ENCODE measurements at regions not wholly inside any gene's neighbourhood (a gene's known extent, or its start where the extent isn't known, plus 50 kb on each side); places are given as distances from the start of the nearest gene placed in this dataset.

GRCh38 chrX:117120700-117121099, 657.9 kb upstream of the CT83 start:
- Histone ChIP-seq H2BK5ac (ENCODE audit: low read depth, low read length, poor library complexity) (no peak overlapping the region), H4K91ac (ENCODE audit: low read depth, low read length) (no peak overlapping the region), H3K4ac (ENCODE audit: low read depth, low read length) (no peak overlapping the region), H4K8ac (ENCODE audit: low read depth, low read length) (no peak overlapping the region), H3K36me3 (ENCODE audit: control insufficient read depth in 1 of 2, insufficient read depth in 2 of 2, low read length in 2 of 2) (no peaks in the 10 kb centered on the region), H3K4me1 (ENCODE audit: control insufficient read depth in 1 of 2, insufficient read depth in 2 of 2, low read length in 2 of 2) (no peaks in the 10 kb centered on the region), H4K12ac (ENCODE audit: low read depth, low read length) (no peak overlapping the region), H3K79me1 (ENCODE audit: low read length) (no peaks in the 10 kb centered on the region), H3K79me2 (ENCODE audit: control insufficient read depth, insufficient read depth, low read length, poor library complexity) (no peaks in the 10 kb centered on the region), H3K9ac (ENCODE audit: low read length) (no peak overlapping the region), H3K14ac (ENCODE audit: low read length) (no peak overlapping the region), H2BK120ac (ENCODE audit: insufficient read depth, low read length, poor library complexity) (no peak overlapping the region), H2AK5ac (ENCODE audit: low read length) (no peak overlapping the region), H3K18ac (ENCODE audit: low read length) (no peak overlapping the region), H2AFZ (ENCODE audit: insufficient read depth, low read length, poor library complexity) (no peak overlapping the region), H3K4me3 (ENCODE audit: low read depth, low read length) (no peak overlapping the region), H3K9me3 (ENCODE audit: insufficient read depth, low read depth, low read length) (no peaks in the 10 kb centered on the region), H3K27me3 (ENCODE audit: insufficient read depth, low read length) (no peaks in the 10 kb centered on the region), H3K27ac (ENCODE audit: low read depth, low read length) (no peak overlapping the region), H2BK12ac (ENCODE audit: low read length) (no peak overlapping the region), H3K23ac (ENCODE audit: low read length) (no peak overlapping the region), H3K4me2 (ENCODE audit: low read length) (no peak overlapping the region)
- no peak for DNase-seq
- no CpG with 5 or more reads among the region's 2 CpGs for WGBS (ENCODE audit: extremely low coverage, insufficient coverage, insufficient read length)

- H3K14ac ChIP-seq (ENCODE audit: low read length), result no peak overlapping the region
- DNase-seq, result no peak
- H2AK5ac ChIP-seq (ENCODE audit: low read length), result no peak overlapping the region
- H2AFZ ChIP-seq (ENCODE audit: insufficient read depth, low read length, poor library complexity), result no peak overlapping the region
- no peak overlapping the region for H2BK120ac ChIP-seq (ENCODE audit: insufficient read depth, low read length, poor library complexity)
- no peak overlapping the region for H3K23ac ChIP-seq (ENCODE audit: low read length)
- H3K4me3 ChIP-seq (ENCODE audit: low read depth, low read length), result no peak overlapping the region
- no peak overlapping the region for H3K4me2 ChIP-seq (ENCODE audit: low read length)
- H3K27ac ChIP-seq (ENCODE audit: low read depth, low read length), result no peak overlapping the region
- no peak overlapping the region for H4K91ac ChIP-seq (ENCODE audit: low read depth, low read length)
- no peak overlapping the region for H3K9ac ChIP-seq (ENCODE audit: low read length)
- no peak overlapping the region for H3K18ac ChIP-seq (ENCODE audit: low read length)
- H3K4ac ChIP-seq (ENCODE audit: low read depth, low read length), result no peak overlapping the region
- no peak overlapping the region for H2BK5ac ChIP-seq (ENCODE audit: low read depth, low read length, poor library complexity)
- no peaks in the 10 kb centered on the region for H3K79me2 ChIP-seq (ENCODE audit: control insufficient read depth, insufficient read depth, low read length, poor library complexity)
- no peaks in the 10 kb centered on the region for H3K36me3 ChIP-seq (ENCODE audit: control insufficient read depth in 1 of 2, insufficient read depth in 2 of 2, low read length in 2 of 2)
- no peaks in the 10 kb centered on the region for H3K27me3 ChIP-seq (ENCODE audit: insufficient read depth, low read length)
- H3K79me1 ChIP-seq (ENCODE audit: low read length), result no peaks in the 10 kb centered on the region
- no peak overlapping the region for H4K12ac ChIP-seq (ENCODE audit: low read depth, low read length)
- H3K9me3 ChIP-seq (ENCODE audit: insufficient read depth, low read depth, low read length), result no peaks in the 10 kb centered on the region
- H2BK12ac ChIP-seq (ENCODE audit: low read length), result no peak overlapping the region
- H3K4me1 ChIP-seq (ENCODE audit: control insufficient read depth in 1 of 2, insufficient read depth in 2 of 2, low read length in 2 of 2), result no peaks in the 10 kb centered on the region
- no peak overlapping the region for H4K8ac ChIP-seq (ENCODE audit: low read depth, low read length)
Observed at GRCh38 chrX:117096528-117096927, 633.8 kb upstream of the CT83 start.

- Histone ChIP-seq H2AFZ (ENCODE audit: insufficient read depth, low read length, poor library complexity) (no peak overlapping the region), H4K91ac (ENCODE audit: low read depth, low read length) (no peak overlapping the region), H3K27me3 (ENCODE audit: insufficient read depth, low read length) (no peaks in the 10 kb centered on the region), H3K27ac (ENCODE audit: low read depth, low read length) (no peak overlapping the region), H3K4ac (ENCODE audit: low read depth, low read length) (no peak overlapping the region), H3K36me3 (ENCODE audit: control insufficient read depth in 1 of 2, insufficient read depth in 2 of 2, low read length in 2 of 2) (no peaks in the 10 kb centered on the region), H3K79me2 (ENCODE audit: control insufficient read depth, insufficient read depth, low read length, poor library complexity) (no peaks in the 10 kb centered on the region), H3K9me3 (ENCODE audit: insufficient read depth, low read depth, low read length) (no peaks in the 10 kb centered on the region), H3K18ac (ENCODE audit: low read length) (no peak overlapping the region), H3K9ac (ENCODE audit: low read length) (no peak overlapping the region), H2BK120ac (ENCODE audit: insufficient read depth, low read length, poor library complexity) (no peak overlapping the region), H2AK5ac (ENCODE audit: low read length) (no peak overlapping the region), H3K79me1 (ENCODE audit: low read length) (no peaks in the 10 kb centered on the region), H4K12ac (ENCODE audit: low read depth, low read length) (no peak overlapping the region), H3K14ac (ENCODE audit: low read length) (no peak overlapping the region), H2BK12ac (ENCODE audit: low read length) (no peak overlapping the region), H3K4me3 (ENCODE audit: low read depth, low read length) (no peak overlapping the region), H3K4me1 (ENCODE audit: control insufficient read depth in 1 of 2, insufficient read depth in 2 of 2, low read length in 2 of 2) (no peaks in the 10 kb centered on the region), H4K8ac (ENCODE audit: low read depth, low read length) (no peak overlapping the region), H3K4me2 (ENCODE audit: low read length) (no peak overlapping the region), H3K23ac (ENCODE audit: low read length) (no peak overlapping the region), H2BK5ac (ENCODE audit: low read depth, low read length, poor library complexity) (no peak overlapping the region)
- no peak for DNase-seq
- no CpG with 5 or more reads among the region's 2 CpGs for WGBS (ENCODE audit: extremely low coverage, insufficient coverage, insufficient read length)
Observed at GRCh38 chrX:117095393-117095792, 632.6 kb upstream of the CT83 start.

- Histone ChIP-seq H3K9ac (ENCODE audit: low read length) (no peak overlapping the region), H3K4me3 (ENCODE audit: low read depth, low read length) (no peak overlapping the region), H4K8ac (ENCODE audit: low read depth, low read length) (no peak overlapping the region), H2BK120ac (ENCODE audit: insufficient read depth, low read length, poor library complexity) (no peak overlapping the region), H2BK12ac (ENCODE audit: low read length) (no peak overlapping the region), H3K4me2 (ENCODE audit: low read length) (no peak overlapping the region), H3K4ac (ENCODE audit: low read depth, low read length) (no peak overlapping the region), H2AK5ac (ENCODE audit: low read length) (no peak overlapping the region), H3K14ac (ENCODE audit: low read length) (no peak overlapping the region), H3K23ac (ENCODE audit: low read length) (no peak overlapping the region), H3K79me2 (ENCODE audit: control insufficient read depth, insufficient read depth, low read length, poor library complexity) (no peaks in the 10 kb centered on the region), H4K12ac (ENCODE audit: low read depth, low read length) (no peak overlapping the region), H3K18ac (ENCODE audit: low read length) (no peak overlapping the region), H2AFZ (ENCODE audit: insufficient read depth, low read length, poor library complexity) (no peak overlapping the region), H3K4me1 (ENCODE audit: control insufficient read depth in 1 of 2, insufficient read depth in 2 of 2, low read length in 2 of 2) (no peaks in the 10 kb centered on the region), H3K27me3 (ENCODE audit: insufficient read depth, low read length) (no peaks in the 10 kb centered on the region), H2BK5ac (ENCODE audit: low read depth, low read length, poor library complexity) (no peak overlapping the region), H3K27ac (ENCODE audit: low read depth, low read length) (no peak overlapping the region), H3K36me3 (ENCODE audit: control insufficient read depth in 1 of 2, insufficient read depth in 2 of 2, low read length in 2 of 2) (no peaks in the 10 kb centered on the region), H3K79me1 (ENCODE audit: low read length) (no peaks in the 10 kb centered on the region), H3K9me3 (ENCODE audit: insufficient read depth, low read depth, low read length) (no peaks in the 10 kb centered on the region), H4K91ac (ENCODE audit: low read depth, low read length) (no peak overlapping the region)
- DNase-seq, result no peak
- no CpG with 5 or more reads among the region's 1 CpG for WGBS (ENCODE audit: extremely low coverage, insufficient coverage, insufficient read length)
Observed at GRCh38 chrX:117094149-117094548, 631.4 kb upstream of the CT83 start.

GRCh38 chrX:117093319-117093718, 630.5 kb upstream of the CT83 start:
- Histone ChIP-seq H3K4ac (ENCODE audit: low read depth, low read length) (no peak overlapping the region), H2BK120ac (ENCODE audit: insufficient read depth, low read length, poor library complexity) (no peak overlapping the region), H3K4me1 (ENCODE audit: control insufficient read depth in 1 of 2, insufficient read depth in 2 of 2, low read length in 2 of 2) (no peaks in the 10 kb centered on the region), H3K14ac (ENCODE audit: low read length) (no peak overlapping the region), H3K4me3 (ENCODE audit: low read depth, low read length) (no peak overlapping the region), H3K4me2 (ENCODE audit: low read length) (no peak overlapping the region), H4K8ac (ENCODE audit: low read depth, low read length) (no peak overlapping the region), H2BK5ac (ENCODE audit: low read depth, low read length, poor library complexity) (no peak overlapping the region), H4K91ac (ENCODE audit: low read depth, low read length) (no peak overlapping the region), H3K27me3 (ENCODE audit: insufficient read depth, low read length) (no peaks in the 10 kb centered on the region), H3K9me3 (ENCODE audit: insufficient read depth, low read depth, low read length) (no peaks in the 10 kb centered on the region), H2AFZ (ENCODE audit: insufficient read depth, low read length, poor library complexity) (no peak overlapping the region), H3K36me3 (ENCODE audit: control insufficient read depth in 1 of 2, insufficient read depth in 2 of 2, low read length in 2 of 2) (no peaks in the 10 kb centered on the region), H3K79me2 (ENCODE audit: control insufficient read depth, insufficient read depth, low read length, poor library complexity) (no peaks in the 10 kb centered on the region), H3K18ac (ENCODE audit: low read length) (no peak overlapping the region), H4K12ac (ENCODE audit: low read depth, low read length) (no peak overlapping the region), H2AK5ac (ENCODE audit: low read length) (no peak overlapping the region), H3K23ac (ENCODE audit: low read length) (no peak overlapping the region), H2BK12ac (ENCODE audit: low read length) (no peak overlapping the region), H3K27ac (ENCODE audit: low read depth, low read length) (no peak overlapping the region), H3K9ac (ENCODE audit: low read length) (no peak overlapping the region), H3K79me1 (ENCODE audit: low read length) (no peaks in the 10 kb centered on the region)
- no peak for DNase-seq
- WGBS (ENCODE audit: extremely low coverage, insufficient coverage, insufficient read length), result no CpG with 5 or more reads among the region's 1 CpG
